GM19351 (cell line): ENCODE measurements at regions not wholly inside any gene's neighbourhood (a gene's known extent, or its start where the extent isn't known, plus 50 kb on each side); places are given as distances from the start of the nearest gene placed in this dataset.

Experiments
- ATAC-seq: cut with Tn5 transposase; IDR thresholded peaks from one replicate; pipeline ENCODE4 v1.9.1; 2021; ENCODE audit warnings: mild to moderate bottlenecking, moderate library complexity; ENCODE audit not compliant: unreplicated experiment

GRCh38 chrX:5122181-5122678 lies 1106.4 kb downstream of the NLGN4X start:
- ATAC-seq: no peak

- ATAC-seq: no peak
Measured at GRCh38 chrX:5117816-5118215, 1110.9 kb downstream of the NLGN4X start.

- peak; percentile 72 for ATAC-seq
Measured at GRCh38 chrX:5113128-5113527, 1115.5 kb downstream of the NLGN4X start.

GRCh38 chrX:5100004-5100403 lies 1128.7 kb downstream of the NLGN4X start:
- no peak for ATAC-seq

- no peak for ATAC-seq
Measured at GRCh38 chrX:5086388-5086787, 1142.3 kb downstream of the NLGN4X start.

GRCh38 chrX:5084279-5084678 lies 1144.4 kb downstream of the NLGN4X start:
- ATAC-seq: no peak

- ATAC-seq: no peak
Measured at GRCh38 chrX:5082705-5083104, 1146.0 kb downstream of the NLGN4X start.

- ATAC-seq: no peak
Measured at GRCh38 chrX:5080791-5081190, 1147.9 kb downstream of the NLGN4X start.

- no peak for ATAC-seq
Measured at GRCh38 chrX:5068550-5068949, 1160.1 kb downstream of the NLGN4X start.

- ATAC-seq: no peak
Measured at GRCh38 chrX:5057786-5058185, 1170.9 kb downstream of the NLGN4X start.

- no peak for ATAC-seq
Measured at GRCh38 chrX:5054852-5055251, 1173.8 kb downstream of the NLGN4X start.

GRCh38 chrX:5051831-5052491 lies 1176.7 kb downstream of the NLGN4X start:
- no peak for ATAC-seq

- ATAC-seq: no peak
Measured at GRCh38 chrX:5042563-5042962, 1186.1 kb downstream of the NLGN4X start.

- ATAC-seq: no peak
Measured at GRCh38 chrX:5031792-5032191, 1196.9 kb downstream of the NLGN4X start.

GRCh38 chrX:5015451-5015850 lies 1213.2 kb downstream of the NLGN4X start:
- ATAC-seq: no peak

GRCh38 chrX:4994855-4995254 lies 1233.8 kb downstream of the NLGN4X start:
- ATAC-seq: no peak

- ATAC-seq: no peak
Measured at GRCh38 chrX:4978613-4979012, 1250.1 kb downstream of the NLGN4X start.

GRCh38 chrX:4971646-4972045 lies 1257.0 kb downstream of the NLGN4X start:
- ATAC-seq: no peak

GRCh38 chrX:4964112-4964511 lies 1250.7 kb upstream of the PRKX start:
- ATAC-seq: no peak

GRCh38 chrX:4963432-4963831 lies 1250.0 kb upstream of the PRKX start:
- ATAC-seq: no peak

GRCh38 chrX:4944767-4945166 lies 1231.3 kb upstream of the PRKX start:
- no peak for ATAC-seq

- peak; percentile 19 for ATAC-seq
Measured at GRCh38 chrX:4936315-4936714, 1222.9 kb upstream of the PRKX start.

GRCh38 chrX:4935846-4936245 lies 1222.4 kb upstream of the PRKX start:
- peak; percentile 83 for ATAC-seq
